Spinal cord (tissue), 9 donors: ENCODE measurements at regions not wholly inside any gene's neighbourhood (a gene's known extent, or its start where the extent isn't known, plus 50 kb on each side); places are given as distances from the start of the nearest gene placed in this dataset.
"Not testable (repeated sequence)": the region's sequence is repeated elsewhere in the genome, so short reads cannot be mapped to it uniquely, and the experiment has no call there.

Source experiments
- DNase-seq, 6 donors: peaks; one replicate each; pipeline versions ENCODE4 v3.0.0 to v3.0.0-alpha.2; 2013 to 2015; ENCODE audit warnings: low spot score in 6 of 6, low read depth in 4 of 6
- H3K27ac ChIP-seq: one replicate; pipeline ENCODE4 v1.5.1; 2013; ENCODE audit warnings: low read depth, low read length, control low read depth
- H3K27me3 ChIP-seq: one replicate; pipeline ENCODE4 v1.6.1; 2013; ENCODE audit warnings: low read length; ENCODE audit not compliant: control insufficient read depth, insufficient read depth
- H3K36me3 ChIP-seq: one replicate; pipeline ENCODE4 v1.6.1; 2013; ENCODE audit warnings: low read length; ENCODE audit not compliant: control insufficient read depth, insufficient read depth
- H3K4me1 ChIP-seq: one replicate; pipeline ENCODE4 v1.6.1; 2013; ENCODE audit warnings: low read length; ENCODE audit not compliant: control insufficient read depth, insufficient read depth
- H3K4me3 ChIP-seq: one replicate; pipeline ENCODE4 v1.5.1; 2013; ENCODE audit warnings: low read depth, low read length, control low read depth
- H3K9me3 ChIP-seq: one replicate; pipeline ENCODE4 v1.6.1; 2013; ENCODE audit warnings: low read length; ENCODE audit not compliant: control insufficient read depth, insufficient read depth
- WGBS: methylation state at CpG from one replicate; pipeline ENCODE4 v1.1.5; 2013; ENCODE audit warnings: missing lambda C conversion rate; ENCODE audit not compliant: insufficient coverage; 5-methylcytosine and 5-hydroxymethylcytosine counted together
- donor health status: healthy.

DNA sequence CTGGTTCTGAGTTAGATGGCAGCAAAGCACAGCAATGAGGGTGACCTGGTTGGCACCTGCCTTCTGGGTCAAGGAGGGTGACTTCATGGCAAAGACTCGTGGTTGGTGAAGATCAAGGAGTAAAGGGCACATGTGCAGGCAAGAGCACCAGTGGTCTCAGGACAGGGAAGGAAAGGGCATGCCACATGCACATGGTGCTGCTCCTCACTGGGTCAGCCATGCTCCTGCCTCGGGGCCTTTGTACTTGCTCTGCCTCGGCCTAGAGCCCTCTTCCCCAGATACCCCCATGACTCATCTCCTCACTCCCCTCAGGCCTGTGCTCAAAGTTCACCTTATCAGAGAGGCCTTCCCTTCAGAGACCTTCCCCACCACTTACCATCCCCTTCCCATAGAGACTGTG, 106.7 kb upstream of the KDM7A start:
- Histone ChIP-seq H3K27ac (no peak overlapping the region), H3K4me3 (no peak overlapping the region), H3K27me3 (no peaks in the 10 kb centered on the region), H3K4me1 (no peaks in the 10 kb centered on the region), H3K9me3 (no peaks in the 10 kb centered on the region), H3K36me3 (no peaks in the 10 kb centered on the region)
- no peak for DNase-seq
- 94% methylated on average over 3 of the region's 3 CpGs for WGBS

DNA sequence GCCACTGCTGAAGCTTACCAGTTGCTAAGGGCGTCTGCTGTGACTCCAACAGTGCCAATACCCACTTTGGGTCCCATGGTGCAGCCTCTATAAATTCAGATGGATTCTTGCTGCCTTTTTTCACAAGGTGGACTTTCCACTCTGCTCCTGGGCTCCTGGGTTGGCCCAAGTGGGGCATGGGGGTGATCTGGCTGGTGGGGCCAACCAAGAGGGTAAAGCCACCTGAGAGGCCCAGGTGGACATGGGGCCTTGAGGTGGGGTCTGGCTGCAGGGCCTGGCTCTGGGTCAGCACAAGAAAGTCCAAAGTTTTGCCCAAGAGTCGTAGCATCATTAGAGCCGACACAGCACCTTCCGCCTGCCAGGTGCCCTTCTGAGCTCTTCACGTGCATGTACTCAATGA, 105.2 kb upstream of the KDM7A start:
- WGBS = 94% methylated on average over 5 of the region's 5 CpGs
- H3K27ac ChIP-seq = no peak overlapping the region

DNA sequence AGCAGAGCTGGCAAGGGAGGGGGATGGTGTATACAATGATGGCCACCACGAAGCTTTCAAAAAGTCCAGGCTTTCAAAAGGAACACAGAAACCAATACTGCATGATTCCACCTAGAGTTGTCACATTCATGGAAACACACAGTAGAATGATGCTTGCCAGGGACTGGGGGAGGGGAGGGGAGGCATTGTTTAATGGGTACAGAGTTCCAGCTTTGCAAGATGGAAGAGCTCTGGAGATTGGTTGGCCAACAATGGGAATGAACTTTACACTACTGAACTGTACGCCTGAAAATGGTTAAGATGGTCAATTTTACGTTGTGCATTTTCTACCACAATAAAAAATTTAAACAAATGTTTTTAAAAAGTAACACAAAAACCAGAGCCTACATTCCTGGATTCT, 104.5 kb upstream of the KDM7A start:
- no peak overlapping the region for H3K4me3 ChIP-seq
- no peaks in the 10 kb centered on the region for H3K36me3 ChIP-seq
- no peaks in the 10 kb centered on the region for H3K4me1 ChIP-seq
- WGBS = no CpG with 5 or more reads among the region's 3 CpGs
- no peak for DNase-seq
- no peak overlapping the region for H3K27ac ChIP-seq
- no peaks in the 10 kb centered on the region for H3K27me3 ChIP-seq
- H3K9me3 ChIP-seq = no peaks in the 10 kb centered on the region

More for the DNA sequence above, 105.2 kb upstream of the KDM7A start:
- H3K4me1 ChIP-seq = no peaks in the 10 kb centered on the region
- DNase-seq = no peak
- H3K36me3 ChIP-seq = no peaks in the 10 kb centered on the region
- no peaks in the 10 kb centered on the region for H3K27me3 ChIP-seq
- H3K4me3 ChIP-seq = no peak overlapping the region
- no peaks in the 10 kb centered on the region for H3K9me3 ChIP-seq

DNA sequence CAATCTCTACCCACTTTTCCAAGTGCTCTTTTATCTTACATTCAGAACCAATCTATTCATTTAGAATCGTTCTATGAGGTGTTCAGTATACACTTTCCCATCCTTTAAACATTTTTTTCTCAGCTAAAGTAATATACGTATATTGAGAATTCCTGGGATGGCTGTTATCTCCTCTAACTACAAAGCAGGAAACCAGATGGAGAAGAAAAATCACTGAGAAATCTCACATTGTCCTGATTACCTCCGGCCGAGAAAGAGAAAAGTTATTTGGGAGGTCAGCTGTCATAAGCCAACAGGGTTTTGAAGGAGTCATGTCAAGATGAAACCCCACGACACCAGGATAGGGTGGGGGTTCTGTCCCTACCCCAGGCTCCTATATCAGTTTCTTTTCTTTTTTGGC, 99.2 kb upstream of the KDM7A start:
- H3K4me1 ChIP-seq = no peaks in the 10 kb centered on the region
- H3K9me3 ChIP-seq = no peaks in the 10 kb centered on the region
- no peak overlapping the region for H3K4me3 ChIP-seq
- H3K27ac ChIP-seq = no peak overlapping the region
- WGBS = 58% methylated on average over 3 of the region's 5 CpGs
- no peaks in the 10 kb centered on the region for H3K36me3 ChIP-seq
- no peak for DNase-seq
- H3K27me3 ChIP-seq = no peaks in the 10 kb centered on the region

DNA sequence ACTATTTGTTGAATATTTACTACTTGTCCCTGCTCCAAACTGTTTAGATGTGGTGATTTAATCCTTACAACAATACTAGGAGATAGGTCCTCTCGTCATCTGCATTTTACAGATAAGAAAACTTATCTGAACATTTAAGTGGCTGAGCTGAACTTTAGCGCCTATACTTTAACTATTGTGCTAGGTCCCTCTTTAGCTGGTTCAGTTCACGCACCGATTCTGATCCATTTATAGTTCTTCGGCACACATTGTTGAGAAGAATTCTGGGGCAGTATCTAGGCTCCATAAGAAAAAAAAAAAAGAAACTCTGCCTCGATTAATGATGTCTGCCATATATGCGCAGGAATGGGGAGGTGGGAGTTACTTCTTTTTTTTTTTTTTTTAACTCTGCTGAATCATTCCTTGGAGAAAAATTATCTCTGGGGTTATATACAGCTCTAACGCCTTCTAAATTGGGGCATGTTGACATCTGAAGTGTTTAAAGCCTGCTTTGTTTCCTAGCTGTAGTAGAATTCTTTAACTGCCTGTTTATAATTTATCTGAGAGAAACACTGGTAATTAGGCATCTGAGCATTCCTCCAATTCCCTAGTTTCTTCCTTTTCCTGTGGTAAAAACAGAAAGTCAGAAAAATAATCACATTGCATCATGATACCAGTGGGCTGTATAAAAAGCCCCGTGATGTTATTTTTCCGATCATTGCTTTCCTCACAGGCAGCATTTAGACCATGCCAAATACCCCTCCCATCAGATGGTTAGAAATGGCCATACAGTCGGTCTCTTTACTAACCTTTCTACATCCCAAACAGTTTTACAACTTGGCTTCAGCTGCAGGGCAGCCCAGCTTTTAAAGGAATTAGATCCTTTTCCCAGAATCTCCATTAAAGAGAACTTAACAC, 98.5 kb upstream of the KDM7A start:
- no peaks in the 10 kb centered on the region for H3K4me1 ChIP-seq
- 55% methylated on average over 8 of the region's 11 CpGs for WGBS
- no peaks in the 10 kb centered on the region for H3K36me3 ChIP-seq
- H3K27ac ChIP-seq = no peak overlapping the region
- peak in 4 of 6 donors; percentile 8 to 72 (median 30) for DNase-seq
- H3K27me3 ChIP-seq = no peaks in the 10 kb centered on the region
- no peak overlapping the region for H3K4me3 ChIP-seq
- no peaks in the 10 kb centered on the region for H3K9me3 ChIP-seq

DNA sequence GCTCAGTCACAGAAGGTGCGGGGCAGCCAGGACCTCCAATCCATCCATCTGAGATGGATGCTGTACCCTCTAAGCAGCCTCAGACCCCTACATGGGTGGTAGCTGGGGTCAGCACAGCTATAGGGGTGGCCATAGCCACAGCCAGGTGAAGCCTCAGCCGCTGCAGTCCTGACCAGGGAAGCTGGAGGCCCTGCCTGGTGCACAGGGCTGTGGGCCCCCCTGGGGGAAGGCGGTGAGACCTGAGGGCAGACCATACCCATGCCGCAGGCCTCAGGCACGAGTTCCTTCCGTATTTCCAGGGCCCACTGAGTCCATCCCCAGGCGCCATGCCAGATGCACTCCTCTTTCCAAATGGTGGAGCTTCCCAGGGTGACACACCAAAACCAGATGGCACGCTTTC, 96.6 kb upstream of the KDM7A start:
- no peaks in the 10 kb centered on the region for H3K27me3 ChIP-seq
- WGBS = 88% methylated on average over 6 of the region's 8 CpGs
- no peak overlapping the region for H3K27ac ChIP-seq
- no peak overlapping the region for H3K4me3 ChIP-seq
- no peaks in the 10 kb centered on the region for H3K9me3 ChIP-seq
- H3K36me3 ChIP-seq = no peaks in the 10 kb centered on the region
- no peak for DNase-seq
- no peaks in the 10 kb centered on the region for H3K4me1 ChIP-seq

DNA sequence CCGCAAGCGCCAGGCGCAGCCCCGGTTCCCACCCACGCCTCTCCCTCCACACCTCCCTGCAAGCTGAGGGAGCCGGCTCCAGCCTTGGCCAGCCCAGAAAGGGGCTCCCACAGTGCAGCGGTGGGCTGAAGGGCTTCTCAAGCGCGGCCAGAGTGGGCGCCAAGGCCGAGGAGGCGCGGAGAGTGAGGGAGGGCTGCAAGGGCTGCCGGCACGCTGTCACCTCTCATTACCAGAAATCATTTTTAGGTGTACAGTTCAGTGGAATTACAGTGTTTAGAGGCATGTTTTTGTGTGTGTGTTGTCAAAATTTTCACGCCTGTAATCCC, 94.8 kb upstream of the KDM7A start:
- DNase-seq, H3K36me3 ChIP-seq, H3K4me3 ChIP-seq, H3K9me3 ChIP-seq, H3K27me3 ChIP-seq, H3K27ac ChIP-seq, H3K4me1 ChIP-seq: not testable (repeated sequence)
- 100% methylated on average over 5 of the region's 16 CpGs for WGBS

DNA sequence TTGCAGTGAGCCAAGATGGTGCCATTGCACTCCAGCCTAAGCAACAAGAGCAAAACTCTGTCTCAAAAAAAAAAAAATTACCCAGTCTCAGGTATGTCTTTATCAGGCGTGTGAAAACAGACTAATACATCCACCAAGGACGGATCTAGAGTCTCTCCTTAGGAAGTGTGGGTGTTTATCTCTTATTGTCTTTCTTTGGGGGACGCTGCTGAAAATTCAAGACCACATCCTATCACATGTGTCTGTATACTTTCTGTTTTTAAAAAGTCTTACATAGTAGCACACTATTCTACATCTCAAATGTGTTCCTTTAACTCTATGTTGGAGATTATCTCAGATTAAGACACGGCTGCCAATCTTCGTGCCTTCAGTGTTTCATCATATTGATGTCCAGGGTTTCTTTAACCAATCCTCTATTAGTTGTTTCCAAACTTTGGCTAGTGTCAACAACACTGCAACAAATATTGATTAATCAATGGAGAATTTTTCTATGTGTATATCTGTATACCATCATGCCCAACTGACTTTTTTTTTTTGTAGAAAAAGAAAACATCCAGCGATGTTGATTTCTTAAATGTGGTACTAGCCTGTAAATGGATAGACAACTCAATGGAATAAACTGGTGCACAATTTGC, 92.3 kb upstream of the KDM7A start:
- WGBS = no CpG with 5 or more reads among the region's 6 CpGs
- Histone ChIP-seq H3K4me1 (no peaks in the 10 kb centered on the region), H3K4me3 (no peak overlapping the region), H3K9me3 (no peaks in the 10 kb centered on the region), H3K27ac (no peak overlapping the region), H3K27me3 (no peaks in the 10 kb centered on the region), H3K36me3 (no peaks in the 10 kb centered on the region)
- no peak for DNase-seq

DNA sequence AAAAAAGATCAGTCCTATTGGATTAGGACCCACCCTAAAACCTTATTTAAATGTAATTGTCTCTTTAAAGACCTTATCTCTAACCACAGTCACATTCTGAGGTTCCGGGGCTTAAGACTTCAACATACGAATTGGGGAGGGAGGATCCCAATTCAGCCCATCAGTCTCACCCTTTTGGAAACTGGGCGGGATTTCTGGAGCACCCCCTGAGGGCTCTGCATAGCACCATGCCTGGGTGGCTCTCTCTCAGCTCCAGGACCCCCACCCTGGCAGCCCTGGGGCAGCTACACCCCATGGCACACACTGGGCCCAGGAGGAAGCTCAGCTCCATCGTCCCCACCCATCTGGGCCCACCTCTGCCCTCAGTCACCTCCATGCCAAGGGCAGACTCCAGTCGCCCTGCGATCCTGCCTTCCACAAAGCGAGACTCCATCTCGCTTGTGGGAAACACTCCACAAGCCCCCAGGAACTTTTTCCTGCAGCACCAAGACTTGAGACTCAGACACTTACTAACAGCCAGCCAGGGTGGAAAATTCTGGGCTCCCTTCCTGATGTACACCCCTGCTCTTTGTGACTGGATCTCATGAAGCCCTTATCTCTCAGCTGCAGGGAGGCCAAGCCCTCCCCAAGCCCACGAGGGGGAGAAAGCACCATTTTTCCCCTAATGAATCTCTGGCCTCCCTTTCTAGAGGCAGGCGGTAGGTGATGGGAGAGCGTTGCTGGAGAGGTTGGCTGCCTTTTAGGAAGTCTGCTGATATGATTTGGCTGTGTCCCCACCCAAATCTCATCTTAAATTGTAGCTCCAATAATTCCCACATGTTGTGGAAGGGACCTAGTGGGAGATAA, 90.8 kb upstream of the KDM7A start:
- H3K4me3 ChIP-seq = no peak overlapping the region
- 94% methylated on average over 7 of the region's 11 CpGs for WGBS
- no peak overlapping the region for H3K27ac ChIP-seq
- no peaks in the 10 kb centered on the region for H3K36me3 ChIP-seq
- no peaks in the 10 kb centered on the region for H3K27me3 ChIP-seq
- no peak for DNase-seq
- H3K4me1 ChIP-seq = no peaks in the 10 kb centered on the region
- no peaks in the 10 kb centered on the region for H3K9me3 ChIP-seq
